ENCODE measurements at regions not wholly inside any gene's neighbourhood (a gene's known extent, or its start where the extent isn't known, plus 50 kb on each side); places are given as distances from the start of the nearest gene placed in this dataset.
"Not testable (repeated sequence)": the region's sequence is repeated elsewhere in the genome, so short reads cannot be mapped to it uniquely, and the experiment has no call there.

DNA sequence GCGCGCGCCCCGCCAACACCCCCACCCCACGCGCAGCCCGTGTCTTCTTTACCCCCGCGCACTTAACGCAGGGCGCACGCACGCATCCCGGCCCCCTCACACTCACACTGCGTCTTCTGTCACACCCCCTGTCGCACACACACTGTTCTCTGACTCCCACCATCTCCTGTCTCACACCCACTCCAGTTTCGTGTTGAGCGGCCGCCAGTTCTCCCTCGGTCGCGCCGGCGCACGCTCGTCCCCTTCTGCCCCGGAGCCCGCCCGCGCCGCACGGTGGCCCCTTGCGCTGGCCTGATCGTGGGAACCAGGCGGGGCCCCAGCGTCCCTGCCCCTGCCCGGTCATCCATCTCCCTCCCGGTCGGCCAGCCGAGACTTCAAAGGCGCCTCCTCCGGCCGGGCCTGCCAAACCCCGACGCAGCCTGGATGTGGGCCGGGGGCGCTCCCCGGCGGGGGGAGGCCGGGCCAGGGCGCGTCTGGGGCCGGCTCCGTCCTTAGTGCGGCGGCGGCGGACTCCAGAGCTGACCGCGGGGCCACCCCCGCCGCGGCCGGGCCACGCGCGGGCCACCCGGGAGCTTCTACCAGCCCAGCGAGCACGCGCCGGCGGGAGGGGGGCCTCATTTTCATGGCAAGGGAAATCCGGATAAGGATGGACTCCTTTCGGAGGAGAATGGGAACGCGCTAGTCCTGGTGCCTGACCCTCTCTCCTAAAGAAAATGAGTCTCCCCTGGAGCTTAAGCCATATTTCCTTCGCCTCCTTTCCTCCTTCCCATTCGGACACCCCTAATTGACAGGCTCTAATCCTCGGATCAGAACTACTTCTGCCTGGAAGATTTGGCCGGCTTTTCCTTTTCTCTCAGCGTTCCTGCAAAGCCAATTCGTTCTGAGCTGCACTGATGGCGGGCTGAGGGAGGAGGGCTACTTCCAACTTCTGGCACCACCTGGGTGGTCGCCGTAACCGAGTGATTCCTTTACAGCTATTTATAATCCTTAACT lies 82.0 kb upstream of the HMGA2 start:
- DNase-seq, result peak; percentile 34

DNA sequence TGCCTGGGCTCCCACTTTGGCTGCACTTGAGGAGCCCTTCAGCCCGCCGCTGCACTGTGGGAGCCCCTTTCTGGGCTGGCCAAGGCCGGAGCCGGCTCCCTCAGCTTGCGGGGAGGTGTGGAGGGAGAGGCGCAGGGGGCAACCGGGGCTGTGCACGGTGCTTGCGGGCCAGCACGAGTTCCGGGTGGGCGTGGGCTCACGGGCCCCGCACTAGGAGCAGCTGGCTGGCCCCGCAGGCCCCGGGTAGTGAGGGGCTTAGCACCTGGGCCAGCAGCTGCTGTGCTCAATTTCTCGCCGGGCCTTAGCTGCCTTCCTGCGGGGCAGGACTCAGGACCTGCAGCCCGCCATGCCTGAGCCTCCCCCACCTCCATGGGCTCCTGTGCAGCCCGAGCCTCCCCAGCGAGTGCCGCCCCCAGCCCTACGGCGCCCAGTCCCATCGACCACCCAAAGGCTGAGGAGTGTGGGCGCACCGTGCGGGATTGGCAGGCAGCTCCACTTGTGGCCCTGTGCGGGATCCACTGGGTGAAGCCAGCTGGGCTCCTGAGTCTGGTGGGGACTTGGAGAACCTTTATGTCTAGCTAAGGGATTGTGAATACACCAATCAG lies 79.9 kb upstream of the HMGA2 start:
- DNase-seq, result not testable (repeated sequence)

DNA sequence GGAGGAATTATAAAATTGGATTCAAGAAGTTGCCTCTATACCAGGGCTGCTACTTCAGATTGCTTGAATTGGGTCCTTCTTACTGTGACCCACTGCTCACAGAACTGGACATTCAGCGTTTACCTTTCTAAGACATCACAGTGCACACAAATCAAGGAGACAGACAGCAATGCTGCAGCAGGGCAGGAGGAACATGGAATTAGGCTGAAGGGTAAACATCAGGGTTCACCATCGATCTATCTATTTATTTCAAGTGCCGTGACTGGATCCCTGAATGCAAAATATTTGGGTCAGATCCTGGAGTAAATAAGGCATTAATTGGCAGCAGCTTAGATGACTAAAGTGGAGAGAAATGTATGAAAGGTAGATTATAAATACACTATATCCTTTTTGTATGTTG lies 76.9 kb upstream of the HMGA2 start:
- no peak for DNase-seq

DNA sequence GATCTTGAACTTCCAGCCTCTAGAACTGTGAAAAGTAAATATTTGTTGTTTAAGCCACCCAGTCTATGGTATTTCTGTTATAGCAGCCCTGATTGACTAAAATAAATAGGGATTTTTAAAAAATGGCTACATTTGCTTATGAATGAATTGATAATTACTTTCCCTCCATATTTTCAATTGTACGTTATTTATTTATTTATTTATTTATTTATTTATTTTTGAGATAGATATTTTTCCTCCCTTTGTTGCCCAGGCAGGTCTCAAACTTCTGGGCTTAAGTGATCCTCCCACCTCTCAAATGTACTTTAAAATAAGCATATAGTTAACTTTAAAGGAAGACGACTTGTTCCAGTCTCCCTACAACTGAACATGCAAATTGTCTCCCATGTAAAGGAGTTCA lies 76.0 kb upstream of the HMGA2 start:
- DNase-seq, result no peak

DNA sequence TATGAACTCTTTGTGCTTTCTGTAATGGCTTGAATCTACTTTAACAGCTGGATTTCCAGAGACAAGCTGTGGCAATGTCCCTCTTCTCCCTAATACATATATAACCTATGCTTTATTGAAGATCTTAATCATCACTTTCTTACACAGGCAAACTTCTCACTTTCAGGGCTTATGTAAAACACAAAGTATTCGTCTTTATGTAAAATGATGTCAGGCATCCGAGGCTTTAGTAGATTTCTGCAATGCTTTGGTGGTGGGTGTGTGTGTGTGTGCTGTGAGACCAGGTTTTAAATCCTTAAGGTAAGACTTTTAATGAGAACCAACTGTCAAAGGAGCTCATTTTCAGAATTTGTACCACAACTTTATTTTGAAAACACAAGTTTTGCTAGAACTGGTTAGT lies 70.0 kb upstream of the HMGA2 start:
- DNase-seq, result no peak

DNA sequence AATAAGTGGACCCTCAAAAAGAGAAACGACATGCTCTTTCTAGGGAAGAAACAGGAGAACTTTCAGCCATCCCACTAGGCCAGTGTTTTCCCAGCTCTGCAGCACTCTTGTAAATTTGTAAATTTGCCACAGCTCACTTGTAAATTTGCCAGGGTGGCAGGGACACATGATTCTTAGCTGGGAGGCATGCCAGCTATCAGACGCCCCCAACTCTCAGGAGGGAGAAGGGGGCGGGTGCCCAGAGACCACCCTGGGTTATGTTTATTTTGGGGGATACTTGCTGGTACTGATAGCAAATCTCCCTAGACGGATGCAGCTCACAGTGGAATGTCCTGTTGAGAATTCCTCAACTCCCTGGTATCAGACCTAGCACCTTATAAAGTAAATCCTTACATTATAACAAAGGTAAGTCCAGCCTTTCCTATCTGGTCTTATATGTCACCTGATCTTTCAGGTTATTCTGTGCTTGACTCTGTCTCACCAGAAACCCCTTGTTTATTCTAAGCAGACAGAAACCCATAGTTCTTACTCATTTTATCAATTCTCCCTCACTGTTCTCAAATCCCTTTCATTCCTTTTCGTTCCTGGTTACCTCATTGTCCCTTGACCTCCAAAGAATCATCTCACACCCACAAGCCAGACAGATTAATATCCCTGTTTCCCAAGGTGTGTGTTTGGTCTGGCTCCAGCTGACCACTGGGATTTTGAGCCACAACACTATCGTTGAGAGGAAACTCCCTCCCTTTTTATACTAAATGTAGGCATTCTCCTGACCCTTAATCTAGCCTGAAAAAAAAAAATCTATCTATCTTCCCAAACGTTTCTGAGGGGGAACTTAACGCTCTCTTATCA lies 69.3 kb upstream of the HMGA2 start:
- no peak for DNase-seq

DNA sequence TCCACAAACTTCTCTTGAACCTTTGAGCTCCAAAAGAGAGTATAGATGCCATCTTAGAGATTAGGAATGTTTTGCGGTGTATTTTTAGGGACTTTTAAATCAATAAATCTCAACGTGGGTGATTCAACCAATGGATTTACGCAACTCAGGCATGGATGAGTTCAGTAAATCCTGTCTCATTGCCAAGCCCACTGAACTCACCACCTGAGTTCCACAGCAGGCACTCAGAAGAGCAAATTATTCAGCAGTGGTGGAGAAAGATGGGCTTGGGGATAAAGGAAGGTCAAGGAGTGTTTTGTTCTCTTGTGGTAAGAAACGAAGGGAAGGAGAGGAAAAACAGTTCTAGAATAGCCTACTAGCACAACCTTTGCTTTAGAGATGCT lies 68.7 kb upstream of the HMGA2 start:
- peak; percentile 43 for DNase-seq

DNA sequence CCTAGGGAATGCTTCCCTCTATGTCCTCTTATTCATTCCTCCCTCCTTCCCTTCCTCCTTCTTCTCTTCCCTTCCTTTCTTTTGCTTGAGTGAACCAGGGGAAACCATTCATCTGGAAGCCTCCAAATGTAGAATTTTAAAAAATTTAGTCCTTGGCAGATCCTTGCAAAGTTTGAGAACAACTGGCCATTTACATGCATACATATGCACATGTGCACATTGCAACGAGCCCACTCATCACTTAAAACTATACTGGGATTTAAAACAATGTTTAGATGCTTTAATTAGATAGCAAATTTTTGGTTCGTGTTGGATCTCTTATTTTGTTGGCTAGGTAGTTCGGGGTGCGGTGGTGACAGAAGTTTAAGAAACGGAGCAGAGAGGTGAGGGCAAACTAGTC lies 68.0 kb upstream of the HMGA2 start:
- no peak for DNase-seq

DNA sequence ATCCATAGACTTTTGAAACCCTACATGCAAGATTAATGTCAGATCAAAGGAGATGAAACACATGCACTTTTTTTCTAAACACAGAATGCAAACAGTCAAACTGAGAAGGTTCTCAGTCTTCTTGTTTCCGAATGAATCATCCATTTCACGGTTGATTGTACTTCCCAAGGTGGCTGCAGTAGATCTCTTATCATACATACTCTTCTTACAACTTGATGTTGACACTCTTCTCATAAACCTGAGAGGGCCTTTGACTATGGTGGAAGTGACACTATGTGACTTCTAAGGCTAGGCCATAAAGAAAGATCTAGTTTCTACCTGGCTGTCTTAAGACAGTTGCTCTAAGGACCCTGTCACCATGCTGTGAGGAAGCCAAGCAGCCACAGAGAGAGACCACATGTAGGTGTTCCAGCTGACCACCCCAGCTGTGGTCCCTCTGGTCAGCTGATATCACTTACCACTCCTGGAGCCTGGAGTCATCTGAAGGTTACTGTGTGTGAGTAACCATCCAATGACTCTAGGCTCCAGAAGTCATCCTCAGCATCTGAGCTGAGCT lies 67.2 kb upstream of the HMGA2 start:
- DNase-seq, result no peak

DNA sequence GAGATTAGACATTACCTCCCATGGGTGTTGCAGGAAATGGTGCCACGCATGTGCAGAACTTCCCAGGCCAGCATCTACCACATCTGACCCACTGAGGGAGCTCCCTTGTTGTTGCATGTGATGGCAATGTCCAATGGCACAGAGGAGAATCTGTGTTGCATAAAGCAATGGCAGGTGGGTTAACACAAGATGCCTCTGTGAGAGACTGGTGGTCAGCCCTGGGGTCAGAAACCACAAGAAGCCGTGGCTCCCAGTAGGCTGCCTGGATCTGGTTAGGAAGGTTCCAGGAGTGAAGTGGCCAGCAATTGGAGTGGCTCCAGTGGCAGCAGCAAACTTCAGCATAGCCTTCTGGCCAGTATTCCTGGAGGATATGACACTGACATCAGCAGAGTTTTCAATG lies 65.9 kb upstream of the HMGA2 start:
- no peak for DNase-seq

DNA sequence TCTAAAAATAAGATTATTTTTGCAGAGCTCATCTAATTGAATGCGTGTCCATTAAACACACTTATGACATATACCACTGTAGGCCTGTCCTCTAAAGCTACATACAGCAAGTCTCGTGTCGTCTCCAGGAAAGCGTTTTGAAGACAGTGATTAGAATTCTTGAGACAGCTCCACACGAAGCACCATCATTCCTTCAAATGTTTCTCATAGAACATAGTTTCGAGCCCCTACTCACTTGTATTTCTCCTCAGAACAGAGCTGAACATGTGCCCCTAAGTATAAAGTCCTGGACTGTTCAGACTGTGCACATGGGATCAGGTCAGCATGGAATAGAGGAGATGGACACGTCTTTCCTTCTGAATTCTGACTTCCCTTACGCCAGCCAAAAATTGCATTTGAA lies 64.5 kb upstream of the HMGA2 start:
- no peak for DNase-seq

DNA sequence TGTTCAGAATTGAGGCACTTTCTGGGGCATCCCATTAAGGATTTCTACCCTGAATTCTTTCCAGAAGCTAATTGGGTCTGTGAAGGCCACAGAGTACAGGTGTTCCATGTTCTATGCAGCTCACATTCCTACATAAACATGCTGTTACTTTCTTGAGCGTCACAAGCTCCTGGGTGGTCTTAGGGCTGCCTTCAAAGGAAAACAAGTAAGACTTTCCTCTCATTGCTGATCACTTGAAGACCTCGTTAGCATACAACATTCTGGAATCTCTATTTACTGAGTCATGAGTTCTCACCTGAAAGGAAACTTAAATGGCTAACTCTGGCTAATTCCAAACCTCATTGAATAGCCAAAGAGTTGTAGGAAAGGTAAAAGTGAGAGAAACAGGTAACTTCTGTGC lies 63.0 kb upstream of the HMGA2 start:
- DNase-seq, result no peak

DNA sequence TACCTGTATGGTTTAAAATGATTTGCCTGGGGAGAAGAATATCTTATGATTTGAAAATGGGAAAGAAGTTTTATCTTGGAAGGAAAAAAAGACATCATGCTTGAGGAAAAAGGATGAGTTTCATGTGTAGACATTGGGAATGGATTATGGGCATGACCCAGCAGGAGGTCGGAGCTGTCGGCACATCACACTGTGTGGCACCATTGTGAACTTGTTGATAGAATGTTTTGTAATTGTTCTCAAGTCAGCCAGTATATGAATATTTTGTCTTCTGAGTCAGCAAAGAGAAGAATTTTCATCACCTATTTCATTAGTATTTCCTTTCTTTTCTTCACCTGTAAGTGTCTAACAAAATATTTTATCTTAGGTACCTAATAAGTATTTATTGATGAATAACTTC lies 60.0 kb upstream of the HMGA2 start:
- DNase-seq, result no peak

DNA sequence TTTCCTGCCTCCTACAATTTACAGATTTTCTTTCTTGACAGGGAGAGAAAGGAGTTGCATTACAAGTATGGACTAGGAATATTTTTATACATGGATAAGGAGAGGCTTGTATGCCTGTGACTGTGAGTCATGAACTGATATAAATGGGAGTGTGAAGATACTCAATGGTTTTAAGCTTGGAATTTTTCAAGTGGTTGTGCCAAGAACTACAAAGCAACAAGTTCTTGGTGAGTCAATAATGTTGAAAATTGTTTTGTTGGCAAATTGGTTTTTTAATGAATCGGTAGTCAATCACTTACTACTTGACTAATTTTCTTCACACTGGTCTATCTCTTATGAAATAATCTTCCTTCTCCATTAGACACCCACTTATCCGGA lies 58.9 kb upstream of the HMGA2 start:
- DNase-seq, result peak; percentile 64

DNA sequence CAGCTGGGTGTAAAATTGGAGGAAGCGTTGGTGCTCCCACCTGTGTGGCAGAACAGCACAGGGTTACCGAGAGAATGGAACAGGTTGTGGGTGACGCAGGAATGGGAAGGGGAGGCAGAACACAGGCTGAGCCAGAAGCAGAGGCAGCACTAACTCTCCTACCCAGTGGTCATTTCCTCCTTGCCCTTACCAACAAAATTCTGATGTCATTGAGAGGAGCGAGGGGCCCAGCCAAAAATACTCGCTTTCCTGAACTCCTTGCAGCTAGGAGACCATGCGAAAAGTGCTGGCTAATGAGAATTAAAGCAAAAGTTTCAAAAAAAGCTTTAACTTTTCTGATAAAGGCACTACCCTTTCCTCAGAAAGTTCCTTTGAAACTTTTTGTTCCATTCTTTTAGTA lies 54.4 kb upstream of the HMGA2 start:
- no peak for DNase-seq

Data from HCEC 1CT (cell line).